SK-N-SH (cell line): ENCODE measurements at regions not wholly inside any gene's neighbourhood (a gene's known extent, or its start where the extent isn't known, plus 50 kb on each side); places are given as distances from the start of the nearest gene placed in this dataset.

Experiments
- CTCF ChIA-PET: fragments of 300-600, 350-600 bp; formaldehyde crosslinking; extraction: SDS; loops from one replicate; lab custom pipeline; 2021; lab: Yijun Ruan, JAX
- POLR2A ChIA-PET: fragments of 350-600 bp; sonication (Branson Sonifier 250); formaldehyde crosslinking; extraction: SDS; loops from one replicate; lab custom pipeline; 2020; ENCODE audit warnings: antibody characterized with exemption, inconsistent platforms; lab: Yijun Ruan, JAX
- DNase-seq: peaks from one replicate; pipeline ENCODE4 v3.0.0; 2012
- H2AFZ ChIP-seq: fragments of 200-600 bp; sonication (generic); 2 replicates; pipeline ENCODE4 v1.8.1; 2016; ENCODE audit warnings: antibody characterized with exemption, mild to moderate bottlenecking, low read depth
- H3F3A ChIP-seq: fragments of 200-600 bp; sonication (generic); replicated peaks from 2 replicates; pipeline ENCODE3; 2016; ENCODE audit warnings: antibody characterized with exemption, mild to moderate bottlenecking; ENCODE audit not compliant: insufficient read depth
- H3K27ac ChIP-seq, 2 experiments: fragments of 200-500 bp in 1 of 2; fragments of 200-600 bp in 1 of 2; sonication (Bioruptor generic) in 1 of 2; sonication (generic), shearing (Covaris generic) in 1 of 2; 2 replicates each; pipeline versions ENCODE4 v1.5.1 to v1.6.1; 2014 to 2016; ENCODE audit warnings: low read depth in 2 of 2, inconsistent platforms in 1 of 2, low read length in 1 of 2, mild to moderate bottlenecking in 1 of 2, mixed read lengths in 1 of 2
- H3K27me3 ChIP-seq: fragments of 200-600 bp; sonication (generic), shearing (Covaris generic); 2 replicates; pipeline ENCODE4 v1.6.1; 2016; ENCODE audit warnings: mixed run types; ENCODE audit not compliant: insufficient read depth
- H3K36me3 ChIP-seq, 2 experiments: fragments of 200-500 bp in 1 of 2; fragments of 200-600 bp in 1 of 2; sonication (Bioruptor generic) in 1 of 2; sonication (generic) in 1 of 2; replicated peaks in 1 of 2; 2 replicates each; pipeline versions ENCODE3 to v1.5.1; 2014 to 2016; ENCODE audit warnings: low read length in 1 of 2, mild to moderate bottlenecking in 1 of 2; ENCODE audit not compliant: insufficient read depth in 2 of 2, control insufficient read depth in 1 of 2
- H3K4me1 ChIP-seq, 2 experiments: fragments of 200-500 bp in 1 of 2; fragments of 200-600 bp in 1 of 2; sonication (Bioruptor generic) in 1 of 2; sonication (generic), shearing (Covaris generic) in 1 of 2; 2 replicates each; pipeline versions ENCODE4 v1.5.1 to v1.6.1; 2014 to 2016; ENCODE audit warnings: low read depth in 1 of 2, low read length in 1 of 2, mixed run types in 1 of 2; ENCODE audit not compliant: insufficient read depth in 2 of 2, control insufficient read depth in 1 of 2
- H3K4me2 ChIP-seq: fragments of 200-600 bp; sonication (generic), shearing (Covaris generic); 2 replicates; pipeline ENCODE4 v1.6.1; 2017; ENCODE audit warnings: mixed run types
- H3K4me3 ChIP-seq, 2 experiments: fragments of 200-500 bp in 1 of 2; fragments of 200-600 bp in 1 of 2; sonication (Bioruptor generic) in 1 of 2; sonication (generic), shearing (Covaris generic) in 1 of 2; 2 replicates each; pipeline versions ENCODE4 v1.5.1 to v1.8.1; 2014 to 2016; ENCODE audit warnings: low read depth in 2 of 2, inconsistent platforms in 1 of 2, low read length in 1 of 2, mild to moderate bottlenecking in 1 of 2, mixed read lengths in 1 of 2, moderate library complexity in 1 of 2
- H3K79me2 ChIP-seq: fragments of 200-600 bp; sonication (generic); 2 replicates; pipeline ENCODE4 v1.8.1; 2017; ENCODE audit warnings: mild to moderate bottlenecking; ENCODE audit not compliant: insufficient read depth
- H3K9ac ChIP-seq: fragments of 200-600 bp; sonication (generic); 2 replicates; pipeline ENCODE4 v1.6.1; 2017; ENCODE audit warnings: mixed run types
- H3K9me2 ChIP-seq: fragments of 200-600 bp; sonication (generic); 2 replicates; pipeline ENCODE4 v1.6.1; 2017; ENCODE audit warnings: mixed run types
- H3K9me3 ChIP-seq: fragments of 200-600 bp; sonication (generic); 2 replicates; pipeline ENCODE4 v1.6.1; 2017; ENCODE audit warnings: mixed run types, mild to moderate bottlenecking, moderate library complexity
- H4K20me1 ChIP-seq: fragments of 200-600 bp; sonication (generic); 2 replicates; pipeline ENCODE4 v1.6.1; 2017; ENCODE audit warnings: mild to moderate bottlenecking, mixed run types; ENCODE audit not compliant: insufficient read depth
- EP300 ChIP-seq, 2 experiments: IDR thresholded peaks; 2 replicates each; pipeline versions ENCODE4 v1.4.0 to v1.6.1; 2012; ENCODE audit warnings: borderline replicate concordance in 1 of 2, low read depth in 1 of 2, low read length in 1 of 2
- FOSL2 ChIP-seq: IDR thresholded peaks from 2 replicates; pipeline ENCODE4 v1.4.0; 2012; ENCODE audit warnings: low read depth, mild to moderate bottlenecking, moderate library complexity, borderline replicate concordance
- FOXJ3 ChIP-seq: sonication (generic); formaldehyde crosslinking; IDR thresholded peaks from 2 replicates; pipeline ENCODE4 v1.5.1; 2020; ENCODE audit warnings: mild to moderate bottlenecking, missing genetic modification reagents
- FOXM1 ChIP-seq: IDR thresholded peaks from 2 replicates; pipeline ENCODE4 v1.4.0; 2012; ENCODE audit warnings: low read depth, mild to moderate bottlenecking
- GABPA ChIP-seq: IDR thresholded peaks from 2 replicates; pipeline ENCODE4 v1.4.0; 2012; ENCODE audit warnings: low read depth, mild to moderate bottlenecking
- GATA2 ChIP-seq: sonication (generic); formaldehyde crosslinking; IDR thresholded peaks from 2 replicates; pipeline ENCODE4 v1.5.0; 2020; ENCODE audit warnings: mild to moderate bottlenecking, missing genetic modification reagents
- MAX ChIP-seq: IDR thresholded peaks from 2 replicates; pipeline ENCODE4 v1.4.0; 2012; ENCODE audit warnings: low read depth
- MEF2A ChIP-seq: IDR thresholded peaks from 2 replicates; pipeline ENCODE4 v1.4.0; 2012; ENCODE audit warnings: low read depth, borderline replicate concordance
- RAD21 ChIP-seq: IDR thresholded peaks from 2 replicates; pipeline ENCODE4 v1.6.1; 2012; ENCODE audit warnings: mild to moderate bottlenecking, low read length
- RCOR1 ChIP-seq: fragments of 150-350 bp; IDR thresholded peaks from 2 replicates; pipeline ENCODE4 v1.6.1; 2017; ENCODE audit warnings: antibody characterized with exemption, low read length
- RFX5 ChIP-seq: IDR thresholded peaks from 2 replicates; pipeline ENCODE4 v1.6.1; 2012; ENCODE audit warnings: mild to moderate bottlenecking, improper control_type of control experiment, low read length
- SIN3A ChIP-seq: IDR thresholded peaks from 2 replicates; pipeline ENCODE4 v1.6.1; 2012; ENCODE audit warnings: low read depth, mild to moderate bottlenecking, low read length, moderate library complexity, borderline replicate concordance
- TAF1 ChIP-seq: IDR thresholded peaks from 2 replicates; pipeline ENCODE4 v1.6.1; 2012; ENCODE audit warnings: low read depth, mild to moderate bottlenecking, low read length, moderate library complexity, borderline replicate concordance
- YY1 ChIP-seq: IDR thresholded peaks from 2 replicates; pipeline ENCODE4 v1.4.0; 2012; ENCODE audit warnings: low read depth, mild to moderate bottlenecking
- WGBS: methylation state at CpG from one replicate; pipeline ENCODE4 v1.1.6; 2017; ENCODE audit warnings: low lambda C conversion rate; 5-methylcytosine and 5-hydroxymethylcytosine counted together

- TF ChIP-seq SIN3A = no peak
- TF ChIP-seq YY1 = no peak
- TF ChIP-seq MAX = no peak
- no peak for TF ChIP-seq RCOR1
- TF ChIP-seq RFX5 = no peak
- TF ChIP-seq FOSL2 = no peak
- no peak for TF ChIP-seq FOXM1
- TF ChIP-seq TAF1 = no peak
- H3K27ac ChIP-seq = no peak overlapping the region
- ChIA-PET POLR2A (no interaction called here), CTCF (no interaction called here)
- no peaks in the 10 kb centered on the region for H3F3A ChIP-seq
- no peak overlapping the region for H2AFZ ChIP-seq
- no peak overlapping the region for H3K9ac ChIP-seq
- no peaks in the 10 kb centered on the region for H3K4me1 ChIP-seq
- no peak overlapping the region for H3K4me2 ChIP-seq
- no peaks in the 10 kb centered on the region for H3K9me2 ChIP-seq
- no peaks in the 10 kb centered on the region for H3K9me3 ChIP-seq
- H4K20me1 ChIP-seq = no peaks in the 10 kb centered on the region
- H3K4me3 ChIP-seq = no peak overlapping the region
- H3K36me3 ChIP-seq = no peaks in the 10 kb centered on the region
- H3K79me2 ChIP-seq = no peaks in the 10 kb centered on the region
- no peaks in the 10 kb centered on the region; the same call in 1 of the 2 replicates for H3K27me3 ChIP-seq
- no peak for DNase-seq
Observed at GRCh38 chr4:114509340-114509739, 89.3 kb upstream of the UGT8 start.

- Histone ChIP-seq H2AFZ (no peak overlapping the region), H3K36me3 (no peaks in the 10 kb centered on the region), H3K27me3 (no peaks in the 10 kb centered on the region; the same call in 1 of the 2 replicates), H3K9me2 (no peaks in the 10 kb centered on the region), H3K9ac (no peak overlapping the region), H3K4me3 (no peak overlapping the region), H3K9me3 (no peaks in the 10 kb centered on the region), H3K4me1 (no peaks in the 10 kb centered on the region), H4K20me1 (no peaks in the 10 kb centered on the region), H3K27ac (no peak overlapping the region), H3F3A (no peaks in the 10 kb centered on the region), H3K4me2 (no peak overlapping the region), H3K79me2 (no peaks in the 10 kb centered on the region)
- CTCF ChIA-PET = no interaction called here
- WGBS = 0% methylated on average over 3 of the region's 3 CpGs
- TF ChIP-seq GATA2 (CRISPR knock-in tag) = no peak
- TF ChIP-seq RAD21 = no peak
- no peak for TF ChIP-seq GABPA
- TF ChIP-seq FOXJ3 (CRISPR knock-in tag) = no peak
- TF ChIP-seq FOSL2 = no peak
- no peak for TF ChIP-seq EP300 (IDR thresholded peaks at IDR 0.05; ENCODE audit: borderline replicate concordance in 1 of 2, low read depth in 1 of 2, low read length in 1 of 2)
- no peak for TF ChIP-seq RFX5
- no peak for TF ChIP-seq MEF2A
- POLR2A ChIA-PET = no interaction called here
- DNase-seq = no peak
Observed at GRCh38 chr4:114512595-114513295, 85.9 kb upstream of the UGT8 start.
